ENCODE measurements at regions not wholly inside any gene's neighbourhood (a gene's known extent, or its start where the extent isn't known, plus 50 kb on each side); places are given as distances from the start of the nearest gene placed in this dataset.

DNA sequence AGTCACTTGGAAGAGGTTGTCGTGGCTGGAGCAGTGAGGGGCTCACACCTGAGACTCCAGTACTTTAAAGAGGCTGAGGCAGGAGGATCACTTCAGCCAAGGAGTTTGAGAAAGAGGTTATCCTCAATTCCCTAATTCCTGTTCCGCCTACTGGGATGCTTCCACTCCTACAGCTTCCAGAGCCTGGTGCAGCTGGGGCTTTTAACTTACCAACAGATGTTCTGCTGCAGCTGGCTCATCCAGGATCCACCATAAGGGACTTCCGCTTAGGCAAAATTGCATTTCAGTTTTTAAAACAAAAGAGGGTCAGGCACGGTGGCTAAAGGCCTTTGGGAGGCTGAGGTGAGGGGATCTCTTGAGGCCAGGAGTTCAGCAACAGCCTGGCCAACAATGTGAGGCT lies 59.1 kb upstream of the CDYL start:
- no peak for ATAC-seq
- no peak for TF ChIP-seq TOX (CRISPR knock-in tag; IDR thresholded peaks at IDR 0.05; ENCODE audit: borderline replicate concordance)
- TF ChIP-seq SNAI2 (CRISPR knock-in tag; IDR thresholded peaks at IDR 0.05) = no peak
- TF ChIP-seq PPARA (CRISPR knock-in tag; IDR thresholded peaks at IDR 0.05; ENCODE audit: borderline replicate concordance) = no peak
- TF ChIP-seq ZNF8 (CRISPR knock-in tag; IDR thresholded peaks at IDR 0.05) = no peak
- TF ChIP-seq ESRRG (CRISPR knock-in tag; IDR thresholded peaks at IDR 0.05) = no peak
- no peak for TF ChIP-seq ISL1 (CRISPR knock-in tag; IDR thresholded peaks at IDR 0.05)
- TF ChIP-seq, protein P1, sequence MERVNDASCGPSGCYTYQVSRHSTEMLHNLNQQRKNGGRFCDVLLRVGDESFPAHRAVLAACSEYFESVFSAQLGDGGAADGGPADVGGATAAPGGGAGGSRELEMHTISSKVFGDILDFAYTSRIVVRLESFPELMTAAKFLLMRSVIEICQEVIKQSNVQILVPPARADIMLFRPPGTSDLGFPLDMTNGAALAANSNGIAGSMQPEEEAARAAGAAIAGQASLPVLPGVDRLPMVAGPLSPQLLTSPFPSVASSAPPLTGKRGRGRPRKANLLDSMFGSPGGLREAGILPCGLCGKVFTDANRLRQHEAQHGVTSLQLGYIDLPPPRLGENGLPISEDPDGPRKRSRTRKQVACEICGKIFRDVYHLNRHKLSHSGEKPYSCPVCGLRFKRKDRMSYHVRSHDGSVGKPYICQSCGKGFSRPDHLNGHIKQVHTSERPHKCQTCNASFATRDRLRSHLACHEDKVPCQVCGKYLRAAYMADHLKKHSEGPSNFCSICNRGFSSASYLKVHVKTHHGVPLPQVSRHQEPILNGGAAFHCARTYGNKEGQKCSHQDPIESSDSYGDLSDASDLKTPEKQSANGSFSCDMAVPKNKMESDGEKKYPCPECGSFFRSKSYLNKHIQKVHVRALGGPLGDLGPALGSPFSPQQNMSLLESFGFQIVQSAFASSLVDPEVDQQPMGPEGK (CRISPR knock-in tag; IDR thresholded peaks at IDR 0.05; ENCODE audit: borderline replicate concordance) = no peak
- TF ChIP-seq CREB5 (CRISPR knock-in tag; IDR thresholded peaks at IDR 0.05; ENCODE audit: low read depth) = no peak
- TF ChIP-seq ZNF565 (CRISPR knock-in tag; conservative IDR thresholded peaks at IDR 0.05; ENCODE audit: low read depth) = no peak
- no peak for TF ChIP-seq TCF4 (CRISPR knock-in tag; IDR thresholded peaks at IDR 0.05; ENCODE audit: borderline replicate concordance)
- no peak for TF ChIP-seq OSR1 (CRISPR knock-in tag; IDR thresholded peaks at IDR 0.05)
- TF ChIP-seq ZFP30 (CRISPR knock-in tag; IDR thresholded peaks at IDR 0.05) = no peak
- no peak for TF ChIP-seq ARNTL (CRISPR knock-in tag; IDR thresholded peaks at IDR 0.05; ENCODE audit: borderline replicate concordance, low read depth)
- no peak for TF ChIP-seq TSHZ2 (CRISPR knock-in tag; IDR thresholded peaks at IDR 0.05)
- no peak for TF ChIP-seq CSDC2 (CRISPR knock-in tag; IDR thresholded peaks at IDR 0.05)
- no peak for TF ChIP-seq ZFP3 (CRISPR knock-in tag; IDR thresholded peaks at IDR 0.05)

DNA sequence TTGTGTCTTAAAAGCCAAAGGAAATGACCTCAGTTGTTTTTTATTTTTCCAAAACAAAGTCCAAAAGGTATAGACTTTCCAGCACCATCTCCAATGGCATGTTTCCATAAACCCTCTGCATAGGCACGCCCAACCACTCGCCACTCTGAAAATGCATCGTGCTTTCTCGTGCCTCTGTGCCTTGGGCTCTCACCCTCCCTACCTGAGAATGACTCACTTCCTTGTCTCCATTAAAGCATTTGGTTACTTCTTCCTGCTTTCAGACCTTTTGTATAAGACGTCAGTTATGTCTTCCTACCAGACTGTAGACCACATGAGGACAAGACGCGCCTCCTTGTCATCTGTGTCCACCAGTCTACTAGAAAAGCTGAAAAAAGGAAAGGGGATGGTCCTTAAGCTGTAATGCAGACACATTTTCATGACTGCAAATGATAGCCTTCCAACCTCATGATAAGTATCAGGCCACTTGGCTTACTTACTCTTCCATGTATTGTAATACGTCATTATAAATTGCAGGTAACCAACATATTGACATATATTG lies 61.2 kb upstream of the CDYL start:
- TF ChIP-seq ARNTL (CRISPR knock-in tag; IDR thresholded peaks at IDR 0.05; ENCODE audit: borderline replicate concordance, low read depth) (no peak), RARB (CRISPR knock-in tag; IDR thresholded peaks at IDR 0.05) (no peak), GLIS3 (CRISPR knock-in tag; IDR thresholded peaks at IDR 0.05) (no peak), ISL1 (CRISPR knock-in tag; IDR thresholded peaks at IDR 0.05) (no peak), PPARA (CRISPR knock-in tag; IDR thresholded peaks at IDR 0.05; ENCODE audit: borderline replicate concordance) (no peak), ZFP30 (CRISPR knock-in tag; IDR thresholded peaks at IDR 0.05) (no peak)
- TF ChIP-seq, protein P1 (CRISPR knock-in tag; IDR thresholded peaks at IDR 0.05; ENCODE audit: borderline replicate concordance) = no peak
- no peak for ATAC-seq

DNA sequence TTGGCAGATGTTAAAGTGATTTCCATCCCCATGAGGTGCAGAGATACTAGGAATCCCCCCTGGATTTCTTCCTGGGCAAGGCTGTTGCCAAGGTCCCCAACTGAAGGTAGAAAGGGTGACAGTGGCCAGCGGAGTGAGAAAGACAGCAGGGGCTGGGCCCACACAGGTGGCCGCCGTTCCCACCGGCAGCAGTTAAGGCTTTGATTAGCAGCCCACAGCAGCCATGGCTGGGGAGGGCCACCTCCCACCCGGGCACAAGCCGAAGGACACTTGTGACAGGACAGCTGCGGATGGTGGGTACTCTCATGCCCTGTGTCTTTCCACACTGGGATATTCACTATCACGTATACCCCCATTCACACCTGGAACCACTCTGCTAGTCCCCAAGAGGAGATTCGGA lies 63.9 kb upstream of the CDYL start:
- TF ChIP-seq ZFP3 (CRISPR knock-in tag; IDR thresholded peaks at IDR 0.05) (no peak), TOX (CRISPR knock-in tag; IDR thresholded peaks at IDR 0.05; ENCODE audit: borderline replicate concordance) (no peak)
- ATAC-seq = no peak

GRCh38 chr6:4707011-4707410 lies 69.2 kb upstream of the CDYL start:
- ATAC-seq = no peak
- TF ChIP-seq GLIS3 (CRISPR knock-in tag; IDR thresholded peaks at IDR 0.05) = no peak
- TF ChIP-seq ZNF8 (CRISPR knock-in tag; IDR thresholded peaks at IDR 0.05) = no peak
- TF ChIP-seq, protein P2, sequence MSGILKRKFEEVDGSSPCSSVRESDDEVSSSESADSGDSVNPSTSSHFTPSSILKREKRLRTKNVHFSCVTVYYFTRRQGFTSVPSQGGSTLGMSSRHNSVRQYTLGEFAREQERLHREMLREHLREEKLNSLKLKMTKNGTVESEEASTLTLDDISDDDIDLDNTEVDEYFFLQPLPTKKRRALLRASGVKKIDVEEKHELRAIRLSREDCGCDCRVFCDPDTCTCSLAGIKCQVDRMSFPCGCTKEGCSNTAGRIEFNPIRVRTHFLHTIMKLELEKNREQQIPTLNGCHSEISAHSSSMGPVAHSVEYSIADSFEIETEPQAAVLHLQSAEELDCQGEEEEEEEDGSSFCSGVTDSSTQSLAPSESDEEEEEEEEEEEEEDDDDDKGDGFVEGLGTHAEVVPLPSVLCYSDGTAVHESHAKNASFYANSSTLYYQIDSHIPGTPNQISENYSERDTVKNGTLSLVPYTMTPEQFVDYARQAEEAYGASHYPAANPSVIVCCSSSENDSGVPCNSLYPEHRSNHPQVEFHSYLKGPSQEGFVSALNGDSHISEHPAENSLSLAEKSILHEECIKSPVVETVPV (CRISPR knock-in tag; IDR thresholded peaks at IDR 0.05) = no peak
- TF ChIP-seq RARB (CRISPR knock-in tag; IDR thresholded peaks at IDR 0.05) = no peak
- no peak for TF ChIP-seq TSHZ2 (CRISPR knock-in tag; IDR thresholded peaks at IDR 0.05)
- no peak for TF ChIP-seq CREB5 (CRISPR knock-in tag; IDR thresholded peaks at IDR 0.05; ENCODE audit: low read depth)
- no peak for TF ChIP-seq ISL1 (CRISPR knock-in tag; IDR thresholded peaks at IDR 0.05)
- no peak for TF ChIP-seq SNAI2 (CRISPR knock-in tag; IDR thresholded peaks at IDR 0.05)
- TF ChIP-seq ARNTL (CRISPR knock-in tag; IDR thresholded peaks at IDR 0.05; ENCODE audit: borderline replicate concordance, low read depth) = no peak
- TF ChIP-seq BACH2 (CRISPR knock-in tag; IDR thresholded peaks at IDR 0.05; ENCODE audit: borderline replicate concordance) = no peak
- TF ChIP-seq TCF4 (CRISPR knock-in tag; IDR thresholded peaks at IDR 0.05; ENCODE audit: borderline replicate concordance) = no peak
- no peak for TF ChIP-seq ZC3H10 (CRISPR knock-in tag; IDR thresholded peaks at IDR 0.05)

All from SK-N-SH treated with all-trans-retinoic acid at 6 μM for 48 hours (cell line).